Renal cortical epithelial cell (primary cell): ENCODE measurements at regions not wholly inside any gene's neighbourhood (a gene's known extent, or its start where the extent isn't known, plus 50 kb on each side); places are given as distances from the start of the nearest gene placed in this dataset.

ENCODE experiments used
- DNase-seq: peaks from one replicate; pipeline ENCODE4 v3.0.0-alpha.2; 2011; ENCODE audit warnings: low read depth

DNA sequence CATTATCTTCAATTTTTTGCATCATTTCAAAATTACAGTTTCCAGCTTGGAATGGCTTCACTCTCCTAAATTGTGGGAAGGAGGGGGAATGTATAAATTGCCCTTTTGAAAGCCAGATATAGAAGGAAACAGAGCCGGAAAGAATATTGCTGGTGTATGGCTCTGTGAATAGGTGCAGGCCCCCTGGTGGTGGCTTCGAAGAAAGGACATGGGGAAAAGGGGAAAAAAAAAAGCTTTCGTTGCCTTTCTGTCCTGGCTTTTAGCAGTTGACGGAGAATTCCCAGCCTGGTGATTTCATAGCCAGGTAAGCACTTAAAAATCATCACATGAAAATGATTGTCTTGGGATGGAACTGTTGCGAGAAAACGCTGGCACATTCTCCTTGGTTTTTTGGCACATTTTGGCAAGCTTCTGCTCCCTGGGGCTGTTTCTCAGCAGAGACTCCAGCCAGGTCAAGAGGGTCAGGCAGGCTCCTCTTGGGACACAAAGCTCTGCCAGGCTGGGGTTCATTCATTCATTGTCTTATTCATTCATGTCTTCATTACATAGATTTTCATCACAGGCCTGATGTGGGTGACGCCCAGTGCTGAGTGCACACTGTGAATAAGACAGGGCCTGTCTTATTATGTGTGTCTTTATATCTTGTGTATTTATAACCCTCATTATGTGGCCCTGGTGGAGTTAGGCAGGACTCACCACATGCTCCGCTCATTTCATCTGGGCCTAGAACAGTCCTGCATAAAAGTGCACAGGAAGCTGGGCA is 300.0 kb upstream of the TPM1 start:
- peak; percentile 77 for DNase-seq

DNA sequence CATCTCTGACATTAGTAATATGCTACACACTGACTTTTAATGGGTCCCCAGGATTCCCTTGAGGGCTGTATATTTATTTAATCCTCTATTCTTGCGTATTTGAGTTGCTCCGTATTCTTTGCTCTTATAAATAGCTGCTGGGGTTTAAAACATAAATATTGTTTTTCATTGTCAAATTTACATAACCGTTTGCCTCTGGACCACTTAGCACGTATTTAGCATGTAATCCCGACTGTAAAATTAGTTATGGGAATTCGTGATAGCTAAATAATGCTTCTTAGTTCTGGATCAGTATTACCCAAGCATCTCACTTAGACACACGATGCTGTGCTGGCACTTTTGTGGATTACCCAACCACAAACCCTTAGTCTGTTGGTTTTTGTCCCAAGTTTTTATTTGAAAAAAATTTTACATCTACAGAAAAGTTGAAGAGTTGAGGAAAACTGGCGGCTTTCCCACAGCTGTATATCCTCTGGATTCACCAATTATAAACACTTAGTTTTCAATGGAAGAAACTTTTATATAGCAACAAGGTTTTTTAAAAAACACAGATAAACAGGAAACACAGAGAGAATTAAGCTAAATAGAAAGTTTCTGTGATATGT is 296.8 kb upstream of the TPM1 start:
- DNase-seq = no peak

DNA sequence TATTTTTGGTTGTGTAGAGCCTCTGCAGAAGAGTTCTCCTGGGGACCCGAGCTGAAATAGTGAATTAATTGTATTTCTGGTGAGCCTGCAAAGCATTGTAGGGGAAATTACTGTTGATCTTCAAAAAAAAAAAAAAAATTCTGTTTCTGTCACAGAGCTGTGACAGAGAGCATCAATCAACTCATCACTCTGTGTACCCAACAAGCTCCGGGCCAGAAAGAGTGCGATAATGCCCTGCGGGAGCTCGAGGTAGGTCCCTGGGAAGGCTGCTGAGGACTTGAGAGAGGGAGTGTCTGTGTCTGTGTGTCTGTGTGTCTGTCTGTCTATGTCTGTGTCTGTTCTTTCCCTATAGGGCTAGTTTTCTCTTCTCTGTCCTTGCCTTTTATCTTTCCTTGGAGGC is 294.4 kb upstream of the TPM1 start:
- no peak for DNase-seq

DNA sequence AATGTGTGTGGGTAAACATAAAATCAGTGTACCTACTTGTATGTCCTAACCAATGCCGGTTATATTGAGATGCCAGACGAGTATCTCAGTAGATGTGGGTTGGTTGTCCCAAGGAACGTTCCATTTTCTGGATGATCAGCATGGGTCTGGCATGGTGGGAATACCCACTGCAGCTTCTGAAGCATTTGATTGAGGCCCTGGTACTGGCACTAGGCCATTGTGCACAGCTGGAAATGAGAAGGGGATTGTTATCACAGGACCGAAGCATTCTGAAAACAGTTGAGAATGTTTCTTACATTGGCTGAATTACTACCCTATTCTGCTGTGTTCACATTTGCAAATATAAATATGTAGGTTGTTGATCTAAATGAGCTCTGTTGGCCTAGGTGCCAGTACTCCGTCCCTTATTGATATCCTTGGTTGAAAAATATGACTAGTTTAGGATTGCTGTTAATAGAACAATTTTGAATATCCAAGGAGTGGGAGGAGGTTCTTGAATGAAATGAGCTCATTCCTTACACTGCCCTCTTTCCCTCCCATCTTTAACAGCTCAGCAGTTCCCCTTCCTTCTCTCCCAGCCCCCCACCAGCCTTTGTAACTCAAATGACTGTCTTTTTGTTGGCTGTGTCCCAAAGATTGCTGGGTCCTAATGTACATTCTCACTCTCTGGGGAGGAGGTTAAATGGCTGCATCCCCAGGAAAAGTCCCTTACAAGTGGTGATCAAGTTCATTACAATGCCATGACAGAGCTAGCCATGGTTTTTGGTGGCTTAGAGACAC is 293.3 kb upstream of the TPM1 start:
- no peak for DNase-seq

DNA sequence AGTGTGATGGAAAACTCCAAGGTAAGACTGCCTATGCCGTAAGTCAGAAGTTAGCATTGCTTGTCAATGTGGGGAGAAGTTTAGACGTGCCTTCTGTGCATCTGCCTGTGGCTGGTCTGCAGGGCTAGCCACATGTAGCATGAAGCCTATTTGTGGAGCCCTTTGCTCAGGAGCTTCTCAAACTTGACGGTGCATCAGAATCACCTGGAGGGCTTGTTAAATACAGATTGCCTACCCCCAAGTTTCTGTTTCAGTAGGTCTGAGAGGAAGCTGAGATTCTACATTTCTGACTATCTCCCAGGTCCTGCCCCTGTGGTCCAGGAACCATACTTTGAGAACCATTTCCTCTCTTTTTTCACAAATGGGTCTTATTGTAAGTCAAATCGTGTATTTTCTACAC is 292.1 kb upstream of the TPM1 start:
- no peak for DNase-seq

DNA sequence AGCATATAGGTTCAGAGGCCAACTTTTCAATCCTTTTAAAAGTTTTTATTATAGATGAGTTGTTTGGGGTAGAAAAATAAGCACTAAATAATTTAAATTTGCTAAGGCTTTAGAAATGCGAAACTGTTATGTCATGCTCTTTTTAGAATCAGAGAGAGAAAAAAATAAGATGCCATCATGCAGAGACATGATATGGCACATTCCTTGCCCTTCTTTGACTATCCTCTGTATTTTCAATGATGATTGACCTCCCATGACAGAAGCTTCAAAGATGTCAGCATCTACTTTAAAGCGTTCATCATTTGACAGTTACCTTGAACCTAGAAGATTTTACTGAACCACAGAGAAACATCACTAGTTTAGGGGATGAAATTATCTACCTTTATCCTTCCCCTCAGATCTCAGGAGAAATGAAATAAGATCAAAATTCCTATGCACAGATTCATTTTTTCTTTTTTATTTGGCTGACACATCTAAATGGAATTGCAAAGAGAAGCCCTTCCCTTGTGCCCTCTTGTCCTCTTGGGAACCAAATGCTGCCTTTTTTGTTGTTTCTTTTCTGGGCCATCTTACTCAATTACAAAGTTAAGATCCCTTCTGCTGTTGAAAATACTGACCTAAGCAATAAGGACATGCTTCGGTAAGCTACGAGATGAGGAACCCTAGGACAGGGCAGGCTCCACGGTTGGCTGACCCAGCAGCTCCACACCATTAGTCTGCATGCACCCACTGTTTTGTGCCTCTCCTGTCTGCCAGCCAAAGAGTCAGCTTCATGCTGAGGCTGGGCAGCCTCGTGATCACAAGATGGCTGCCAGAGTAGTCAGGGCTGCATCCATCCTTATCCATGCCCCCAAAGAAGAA is 289.7 kb upstream of the TPM1 start:
- peak; percentile 87 for DNase-seq

DNA sequence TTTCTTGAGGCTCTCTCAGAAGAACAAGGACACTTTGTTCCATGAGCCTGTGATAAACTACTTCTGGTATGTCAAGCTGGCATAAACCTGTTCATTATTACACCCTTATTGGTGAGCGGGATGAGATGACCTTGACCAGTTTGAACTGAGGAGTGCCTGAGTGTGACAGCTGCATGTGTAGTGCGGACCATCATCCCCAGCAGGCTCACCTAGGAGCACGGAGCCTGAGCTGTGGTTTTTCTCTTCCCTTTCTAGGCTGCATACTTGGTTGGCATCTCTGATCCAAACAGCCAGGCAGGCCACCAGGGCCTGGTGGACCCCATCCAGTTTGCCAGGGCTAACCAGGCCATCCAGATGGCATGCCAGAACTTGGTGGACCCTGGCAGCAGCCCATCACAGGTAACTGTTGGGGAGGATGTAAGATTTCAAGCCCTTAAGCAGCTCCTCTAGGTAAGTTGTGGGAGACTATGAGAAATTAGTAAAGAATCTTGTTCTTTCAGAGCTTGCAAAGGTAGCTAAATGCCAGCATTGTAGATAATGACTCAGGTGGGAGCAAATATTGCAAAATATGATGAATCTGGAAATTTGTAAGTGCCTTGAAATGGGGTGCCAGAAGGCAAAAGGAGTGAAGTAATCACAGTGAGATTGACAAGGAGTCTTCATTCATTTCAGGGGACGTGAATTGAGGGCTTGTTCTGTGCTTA is 288.9 kb upstream of the TPM1 start:
- no peak for DNase-seq

DNA sequence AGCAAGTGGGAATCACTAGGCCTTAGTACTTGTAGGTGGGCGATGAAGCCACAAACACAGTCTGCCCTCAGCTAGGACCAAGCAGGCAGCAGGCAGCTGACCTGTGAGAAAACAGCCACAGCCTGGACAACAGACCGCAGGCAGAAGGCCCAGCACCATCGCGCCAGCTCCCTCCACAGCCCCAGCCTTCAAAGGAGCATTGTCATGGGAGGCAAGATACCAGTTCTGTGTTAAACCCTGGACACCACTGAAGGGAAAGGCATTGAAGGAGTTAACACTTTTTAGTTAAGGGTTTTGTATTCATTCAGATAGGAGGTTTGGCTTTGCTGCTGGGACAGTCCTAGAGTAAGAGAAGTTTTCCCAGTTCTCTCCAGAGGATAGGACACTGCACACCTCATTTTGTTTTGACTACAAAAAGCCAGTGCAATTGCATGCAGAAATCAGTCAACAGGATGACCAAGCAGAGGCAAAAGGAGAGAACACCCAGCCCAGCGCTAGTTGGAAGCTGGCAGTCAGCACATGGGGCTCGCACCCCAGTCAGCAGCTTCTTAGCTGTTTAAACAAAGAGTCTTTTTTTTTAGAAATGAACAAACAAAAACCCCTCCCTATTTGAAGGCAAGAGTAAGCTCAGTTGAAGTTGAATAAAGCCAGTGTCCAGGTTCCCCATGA is 286.1 kb upstream of the TPM1 start:
- DNase-seq = no peak

DNA sequence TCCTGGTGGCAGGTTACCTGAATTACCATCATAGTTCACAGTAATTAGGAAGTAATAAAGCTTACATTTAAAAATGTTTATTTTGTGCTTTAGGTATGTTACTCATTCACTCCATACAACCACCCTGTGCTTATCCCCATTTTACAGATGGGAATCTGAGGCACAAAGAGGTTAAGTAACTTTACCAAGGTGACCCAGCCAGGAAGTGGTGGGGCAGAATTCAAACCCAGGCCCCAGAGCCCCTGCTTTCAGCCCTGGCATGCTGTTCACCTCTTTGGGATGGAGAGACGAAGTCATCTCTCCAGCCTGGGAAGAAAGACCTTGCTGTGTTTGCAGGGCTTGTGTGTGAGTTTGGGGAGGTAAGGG is 285.6 kb upstream of the TPM1 start:
- no peak for DNase-seq

DNA sequence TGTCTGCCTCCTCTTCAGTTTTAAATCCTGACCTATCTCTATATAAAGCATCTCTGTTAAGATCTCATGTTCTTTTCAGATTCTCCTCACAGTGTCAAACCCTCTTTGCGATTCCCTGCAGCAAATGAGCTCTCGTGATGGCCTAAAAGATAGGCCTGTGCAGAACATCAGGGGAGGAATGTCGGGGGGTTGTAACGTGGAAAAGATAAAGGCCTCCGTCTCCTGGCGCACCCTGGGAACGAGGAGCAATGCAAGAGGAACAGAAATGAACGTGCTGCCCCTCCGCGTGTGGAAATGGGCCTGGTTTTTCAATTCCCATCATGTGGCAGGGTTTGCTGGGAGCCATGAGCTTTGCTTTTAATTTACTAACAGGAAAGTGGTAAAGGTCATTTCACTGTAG is 285.0 kb upstream of the TPM1 start:
- DNase-seq = no peak

DNA sequence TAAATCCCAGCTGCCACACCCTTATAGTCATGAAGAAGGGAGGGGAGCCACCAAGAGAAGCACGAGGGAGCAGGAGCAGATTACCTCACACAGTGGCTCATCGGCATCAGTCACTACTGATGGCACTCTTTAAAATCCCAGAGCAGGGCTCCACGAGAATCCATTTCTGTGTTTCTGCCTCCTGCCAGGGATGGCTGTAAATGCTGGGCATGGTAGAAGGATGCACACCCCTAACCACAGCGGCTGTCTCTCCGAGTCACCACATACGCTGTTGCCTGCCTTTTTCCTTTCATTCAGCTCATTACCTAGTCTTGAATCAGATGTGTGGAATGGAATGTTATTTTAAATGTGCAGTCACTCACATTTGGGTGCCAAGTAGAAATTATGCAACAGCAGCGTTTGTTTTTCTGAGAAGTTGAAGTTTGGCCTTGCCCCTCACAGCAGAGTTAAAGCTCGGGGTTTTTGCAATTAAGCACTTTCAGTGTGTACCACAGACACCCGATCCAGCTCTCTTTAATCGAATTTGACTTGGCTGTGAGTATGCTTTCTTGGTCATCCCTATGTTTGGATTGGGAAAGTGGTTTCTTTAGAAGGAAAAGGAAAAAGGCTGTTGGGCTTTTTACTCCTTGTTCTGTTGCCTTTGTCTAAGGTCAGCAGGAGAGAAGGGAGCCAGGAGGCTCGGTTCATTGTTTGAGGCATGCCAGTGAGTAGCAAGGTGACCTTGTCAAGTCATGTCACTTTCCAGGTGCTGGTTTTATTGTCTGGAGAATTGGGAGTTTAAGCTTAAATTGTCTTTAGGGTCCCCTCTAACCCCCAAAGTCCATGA is 284.2 kb upstream of the TPM1 start:
- peak; percentile 99 for DNase-seq

DNA sequence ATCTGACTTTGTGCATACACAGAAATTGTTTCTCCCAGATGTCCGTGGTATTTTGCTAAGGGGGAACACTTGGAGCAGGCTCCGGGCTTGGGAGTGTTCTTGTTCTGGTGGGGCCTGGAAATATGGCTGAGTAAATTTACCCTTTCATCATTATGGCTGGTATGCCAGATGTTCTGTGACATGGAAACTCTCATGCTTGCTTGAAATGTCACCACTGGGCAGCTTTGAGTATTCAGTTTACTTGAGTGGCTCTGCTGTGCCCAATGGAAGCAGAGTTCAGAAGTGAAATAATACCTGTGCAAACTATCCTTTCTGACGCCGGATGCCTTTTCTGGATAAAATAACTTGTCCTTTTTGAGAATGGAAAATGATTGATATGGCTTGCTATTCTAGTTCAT is 283.6 kb upstream of the TPM1 start:
- no peak for DNase-seq

DNA sequence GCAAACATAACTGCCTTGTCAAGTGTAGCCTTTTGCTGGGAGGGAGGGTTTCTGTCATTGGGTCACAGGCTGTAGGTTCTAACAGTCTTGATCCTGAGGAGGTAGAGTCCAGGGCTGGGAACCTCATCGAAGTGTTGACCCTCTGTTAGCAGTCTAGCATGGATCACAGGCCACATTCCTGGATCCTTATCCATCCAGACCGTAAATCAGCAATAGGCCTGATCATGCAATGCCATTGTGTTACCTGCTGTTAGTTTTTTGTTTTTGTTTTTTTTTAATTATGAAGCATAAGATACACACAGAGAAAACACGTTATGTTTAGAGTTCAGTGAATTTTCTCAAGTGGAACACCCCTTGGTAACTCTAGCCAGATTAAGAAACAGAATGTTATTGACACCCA is 282.0 kb upstream of the TPM1 start:
- peak; percentile 69 for DNase-seq

DNA sequence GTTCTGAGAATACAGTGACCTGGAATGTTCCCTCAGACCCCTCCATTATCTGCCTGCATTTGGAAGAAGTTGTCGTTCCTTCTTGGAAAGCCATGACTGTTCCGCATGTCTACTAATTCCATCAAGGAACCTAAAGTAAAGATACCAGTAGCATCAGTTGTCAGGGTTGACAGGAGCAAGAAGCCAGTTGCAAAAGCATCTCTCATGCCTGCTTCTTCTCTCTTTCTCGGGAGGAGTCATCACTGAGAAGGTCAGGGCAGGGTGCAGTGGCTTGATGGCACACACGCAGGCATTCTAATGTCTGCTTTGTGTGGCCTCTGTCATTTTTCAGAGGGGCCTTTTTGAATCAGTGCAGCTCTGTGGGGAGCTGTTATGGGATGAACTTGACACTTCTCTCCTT is 276.6 kb upstream of the TPM1 start:
- DNase-seq = no peak

DNA sequence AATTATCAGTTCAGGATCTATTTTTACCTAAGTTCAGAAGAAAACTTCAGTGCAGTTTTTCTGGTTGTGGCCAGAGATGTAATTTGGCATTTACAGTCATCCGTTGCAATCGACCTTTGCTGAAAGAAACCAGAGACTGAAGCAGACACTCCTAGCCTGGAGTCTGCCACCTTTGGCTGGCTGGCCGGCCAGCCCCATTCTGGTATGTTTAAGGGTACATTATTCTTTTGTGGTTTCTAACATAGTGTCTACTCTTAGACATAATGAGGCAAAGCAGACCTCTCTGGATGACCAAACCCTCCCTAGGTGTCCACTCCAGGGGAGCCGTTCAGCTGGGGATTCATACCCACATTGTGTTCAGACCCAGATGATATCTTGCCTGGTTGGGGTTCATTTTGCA is 275.9 kb upstream of the TPM1 start:
- no peak for DNase-seq

DNA sequence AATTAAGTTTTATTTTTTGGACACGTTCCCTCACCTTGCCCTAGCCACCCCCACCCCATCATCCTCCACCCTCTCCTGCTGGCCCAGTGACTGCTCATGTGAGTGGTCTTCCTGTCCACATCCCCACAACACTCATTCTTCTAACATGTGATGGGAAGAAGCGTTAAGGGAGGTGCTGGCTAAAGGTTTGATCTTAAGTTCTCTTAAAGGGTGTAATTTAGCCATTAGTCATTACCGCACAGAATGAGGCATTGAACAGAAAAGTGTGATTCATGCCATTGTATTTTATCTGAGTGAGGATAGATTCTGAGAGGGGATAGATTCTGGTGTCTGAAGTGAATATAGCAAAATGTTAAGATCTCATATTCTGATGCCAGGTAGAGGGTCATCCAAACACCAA is 272.9 kb upstream of the TPM1 start:
- peak; percentile 93 for DNase-seq

DNA sequence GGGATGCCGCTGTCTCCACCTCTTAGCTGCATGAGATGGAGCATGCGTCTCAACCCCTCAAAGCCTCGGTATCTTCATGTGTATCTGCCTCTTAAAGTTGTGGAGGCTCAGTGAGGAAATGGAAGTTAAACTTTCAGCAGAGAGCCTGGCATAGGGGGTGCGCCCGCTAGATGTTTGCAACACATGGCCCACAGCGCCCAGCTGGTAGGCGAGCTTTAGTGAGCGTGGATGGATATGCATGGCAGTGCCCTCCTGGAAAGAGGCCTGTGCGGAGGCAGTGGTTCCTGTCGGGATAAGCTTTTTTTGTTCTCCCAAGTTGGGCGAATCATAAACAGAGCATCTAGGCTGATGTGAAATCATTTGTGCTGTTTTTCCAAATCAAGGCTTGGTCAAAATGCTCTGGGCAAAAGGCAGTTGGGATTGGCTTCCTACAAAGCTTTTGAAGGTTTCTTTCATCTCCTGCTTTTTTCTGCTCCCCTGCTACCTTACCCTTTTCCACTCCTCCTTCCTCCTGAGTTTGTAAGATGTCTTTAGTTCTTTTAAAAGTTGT is 272.4 kb upstream of the TPM1 start:
- no peak for DNase-seq

DNA sequence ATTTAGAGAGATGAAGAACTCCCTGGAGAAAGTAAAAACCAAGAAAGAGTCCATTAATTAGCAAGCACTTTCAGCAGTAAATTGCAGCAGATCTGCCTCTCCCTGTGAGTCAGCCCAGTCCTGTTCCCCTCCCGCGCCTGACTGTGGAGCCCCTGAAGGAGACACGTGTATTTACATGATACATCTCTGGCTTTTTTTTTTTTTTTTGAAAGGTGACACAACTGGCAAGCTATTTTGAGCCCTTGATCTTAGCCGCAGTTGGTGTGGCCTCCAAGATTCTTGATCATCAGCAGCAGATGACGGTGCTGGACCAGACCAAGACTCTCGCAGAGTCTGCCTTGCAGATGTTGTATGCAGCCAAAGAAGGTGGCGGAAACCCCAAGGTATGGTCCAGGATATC is 271.8 kb upstream of the TPM1 start:
- DNase-seq = peak; percentile 65

DNA sequence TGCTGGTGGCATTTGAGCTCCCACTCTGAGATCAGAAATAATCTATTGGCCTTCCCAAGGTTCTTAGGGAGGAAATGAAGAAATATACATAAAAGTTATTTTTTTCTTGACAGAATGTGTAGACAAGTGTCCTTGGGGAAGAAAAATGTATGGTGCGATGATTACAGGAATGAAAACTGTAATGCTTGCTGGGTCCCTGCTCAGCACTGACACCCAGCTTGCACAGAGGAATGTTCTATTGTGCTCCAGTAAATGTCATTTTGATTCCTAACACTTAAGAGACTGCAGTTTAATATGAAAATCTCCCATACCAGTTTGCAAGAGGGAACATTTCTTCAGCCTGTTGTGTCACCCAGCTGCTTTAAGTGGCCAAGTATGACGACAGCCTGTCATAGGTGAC is 271.3 kb upstream of the TPM1 start:
- no peak for DNase-seq
